Uterus (tissue), 3 donors: ENCODE measurements at regions not wholly inside any gene's neighbourhood (a gene's known extent, or its start where the extent isn't known, plus 50 kb on each side); places are given as distances from the start of the nearest gene placed in this dataset.

ENCODE experiments used
- DNase-seq, 2 donors: peaks; one replicate each; pipeline ENCODE4 v3.0.0-alpha.2; 2019 to 2020
- H3K27ac ChIP-seq, 2 donors: fragments of 200-600 bp; sonication (generic); 1 replicate in 1 of 2; 2 replicates in 1 of 2; pipeline ENCODE4 v1.5.1; 2016 to 2018
- H3K27me3 ChIP-seq, 2 donors: fragments of 200-600 bp; sonication (generic); one replicate each; pipeline ENCODE4 v1.5.1; 2018 to 2019; ENCODE audit warnings: control low read depth in 1 of 2
- H3K36me3 ChIP-seq, 2 donors: fragments of 200-600 bp; sonication (generic); one replicate each; pipeline ENCODE4 v1.5.1; 2019; ENCODE audit warnings: control low read depth in 1 of 2
- H3K4me1 ChIP-seq, 2 donors: fragments of 200-600 bp; sonication (generic); one replicate each; pipeline ENCODE4 v1.5.1; 2018 to 2019; ENCODE audit warnings: control low read depth in 1 of 2
- H3K4me3 ChIP-seq, 2 donors: fragments of 200-600 bp; sonication (generic); 1 replicate in 1 of 2; 2 replicates in 1 of 2; pipeline ENCODE4 v1.5.1; 2018 to 2019; ENCODE audit warnings: mild to moderate bottlenecking in 1 of 2
- H3K9me3 ChIP-seq, 2 donors: fragments of 200-600 bp; sonication (generic); one replicate each; pipeline ENCODE4 v1.5.1; 2019; ENCODE audit warnings: control low read depth in 1 of 2
- POLR2A ChIP-seq, 2 donors: fragments of 450-650 bp; IDR thresholded peaks; one replicate each; pipeline ENCODE4 v1.6.1; 2016; ENCODE audit warnings: antibody characterized with exemption in 2 of 2, mild to moderate bottlenecking in 1 of 2, moderate library complexity in 1 of 2
- intact Hi-C: fragments of 100-400 bp; cut with DNase I; formaldehyde crosslinking; loops from one replicate; pipeline ENCODE4 v1.15.1; 2023; ENCODE audit warnings: low total_unique reads
- TF ChIP-seq, protein P1 (sequence below), 4 experiments: fragments of 200-600 bp in 2 of 4; fragments of 450-650 bp in 2 of 4; sonication (generic) in 2 of 4; IDR thresholded peaks; one replicate each; pipeline ENCODE4 v1.5.1; 2016 to 2019; ENCODE audit warnings: antibody characterized with exemption in 4 of 4, mild to moderate bottlenecking in 2 of 4, moderate library complexity in 1 of 4
- donor health status: DM: yes; HTN: yes; CAD: no.

DNA sequence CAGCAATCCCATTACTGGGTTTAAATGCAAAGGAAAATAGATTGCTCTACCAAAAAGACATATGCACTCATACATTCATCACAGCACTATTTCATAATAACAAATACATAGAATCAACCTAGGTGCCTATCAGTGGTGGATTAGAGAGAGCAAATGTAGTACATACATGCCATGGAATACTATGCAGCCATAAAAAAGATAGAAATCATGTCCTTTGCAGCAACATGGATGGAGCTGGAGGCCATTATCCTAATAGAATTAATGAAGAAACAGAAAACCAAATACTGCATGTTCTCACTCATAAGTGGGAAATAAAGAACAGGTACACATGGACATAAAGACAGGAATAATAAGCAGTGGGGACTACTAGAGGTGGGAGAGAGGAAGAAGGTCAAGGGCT, 70.7 kb upstream of the MLIP start:
- no peak for DNase-seq
- Histone ChIP-seq H3K4me3 (no peak overlapping the region), H3K27ac (no peak overlapping the region), H3K27me3 (peaks cover 0 to 6% of the 10 kb centered on the region in 2 donors), H3K4me1 (no peaks in the 10 kb centered on the region), H3K36me3 (no peaks in the 10 kb centered on the region), H3K9me3 (no peaks in the 10 kb centered on the region)
- TF ChIP-seq POLR2A (IDR thresholded peaks at IDR 0.05): no peak
- TF ChIP-seq, protein P1, sequence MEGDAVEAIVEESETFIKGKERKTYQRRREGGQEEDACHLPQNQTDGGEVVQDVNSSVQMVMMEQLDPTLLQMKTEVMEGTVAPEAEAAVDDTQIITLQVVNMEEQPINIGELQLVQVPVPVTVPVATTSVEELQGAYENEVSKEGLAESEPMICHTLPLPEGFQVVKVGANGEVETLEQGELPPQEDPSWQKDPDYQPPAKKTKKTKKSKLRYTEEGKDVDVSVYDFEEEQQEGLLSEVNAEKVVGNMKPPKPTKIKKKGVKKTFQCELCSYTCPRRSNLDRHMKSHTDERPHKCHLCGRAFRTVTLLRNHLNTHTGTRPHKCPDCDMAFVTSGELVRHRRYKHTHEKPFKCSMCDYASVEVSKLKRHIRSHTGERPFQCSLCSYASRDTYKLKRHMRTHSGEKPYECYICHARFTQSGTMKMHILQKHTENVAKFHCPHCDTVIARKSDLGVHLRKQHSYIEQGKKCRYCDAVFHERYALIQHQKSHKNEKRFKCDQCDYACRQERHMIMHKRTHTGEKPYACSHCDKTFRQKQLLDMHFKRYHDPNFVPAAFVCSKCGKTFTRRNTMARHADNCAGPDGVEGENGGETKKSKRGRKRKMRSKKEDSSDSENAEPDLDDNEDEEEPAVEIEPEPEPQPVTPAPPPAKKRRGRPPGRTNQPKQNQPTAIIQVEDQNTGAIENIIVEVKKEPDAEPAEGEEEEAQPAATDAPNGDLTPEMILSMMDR (IDR thresholded peaks at IDR 0.05): no peak
- intact Hi-C loops: no loop called here

DNA sequence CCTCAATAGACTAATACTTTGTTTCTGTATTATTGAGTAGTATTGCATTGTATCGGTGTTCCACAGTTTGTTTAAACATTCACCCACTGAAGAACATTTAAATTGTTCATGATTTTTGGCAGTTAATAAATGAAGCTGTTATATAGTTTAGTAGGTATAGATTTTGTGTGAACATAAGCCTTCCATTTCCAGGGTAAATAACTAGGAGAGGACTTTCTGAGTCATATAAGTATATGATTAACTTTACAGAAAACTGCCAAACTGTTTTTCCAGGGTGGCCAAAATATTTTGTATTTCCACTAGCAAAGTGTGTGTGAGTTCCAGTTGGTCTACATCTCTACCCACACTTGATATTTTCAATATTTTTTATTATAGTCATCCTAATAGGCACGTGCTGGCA, 70.0 kb upstream of the MLIP start:
- Histone ChIP-seq H3K4me3 (no peak overlapping the region), H3K4me1 (no peaks in the 10 kb centered on the region), H3K27me3 (peaks cover 0 to 6% of the 10 kb centered on the region in 2 donors), H3K36me3 (no peaks in the 10 kb centered on the region), H3K9me3 (no peaks in the 10 kb centered on the region), H3K27ac (no peak overlapping the region)
- TF ChIP-seq, protein P1 (IDR thresholded peaks at IDR 0.05): no peak
- TF ChIP-seq POLR2A (IDR thresholded peaks at IDR 0.05): no peak
- intact Hi-C loops: no loop called here
- DNase-seq: no peak

DNA sequence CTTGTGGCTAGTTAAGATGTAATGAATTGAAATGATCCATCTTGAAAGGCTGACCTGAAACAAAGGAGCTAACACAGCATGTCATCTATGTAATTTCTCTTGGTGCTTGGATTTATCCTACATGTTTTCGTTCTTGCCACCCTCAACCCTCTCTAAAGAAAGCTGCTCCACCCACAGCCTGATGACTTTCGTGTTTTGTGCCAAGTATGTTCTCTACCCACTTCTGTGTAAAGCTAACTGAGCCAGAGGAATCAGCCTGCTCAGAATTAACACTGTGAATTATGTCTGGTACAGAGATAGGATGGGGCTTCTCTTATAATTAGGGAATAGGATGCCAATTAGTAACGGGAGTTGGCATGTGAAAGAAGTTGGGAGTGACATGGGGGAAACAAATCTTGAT, 67.9 kb upstream of the MLIP start:
- intact Hi-C loops: no loop called here
- H3K4me1 ChIP-seq: no peaks in the 10 kb centered on the region
- H3K27me3 ChIP-seq: peaks cover 0 to 6% of the 10 kb centered on the region in 2 donors
- no peak overlapping the region for H3K4me3 ChIP-seq
- no peak for TF ChIP-seq POLR2A (IDR thresholded peaks at IDR 0.05)
- TF ChIP-seq, protein P1 (IDR thresholded peaks at IDR 0.05): no peak
- no peak overlapping the region for H3K27ac ChIP-seq
- no peaks in the 10 kb centered on the region for H3K9me3 ChIP-seq
- DNase-seq: no peak
- H3K36me3 ChIP-seq: no peaks in the 10 kb centered on the region

GRCh38 chr6:54044059-54044458, 67.2 kb upstream of the MLIP start:
- H3K27me3 ChIP-seq: peaks cover 0 to under 1% of the 10 kb centered on the region in 2 donors
- no peak overlapping the region for H3K27ac ChIP-seq
- no peaks in the 10 kb centered on the region for H3K9me3 ChIP-seq
- intact Hi-C loops: no loop called here
- no peak overlapping the region for H3K4me3 ChIP-seq
- H3K4me1 ChIP-seq: no peaks in the 10 kb centered on the region
- H3K36me3 ChIP-seq: no peaks in the 10 kb centered on the region
- no peak for TF ChIP-seq POLR2A (IDR thresholded peaks at IDR 0.05)
- TF ChIP-seq, protein P1 (IDR thresholded peaks at IDR 0.05): no peak
- DNase-seq: no peak

DNA sequence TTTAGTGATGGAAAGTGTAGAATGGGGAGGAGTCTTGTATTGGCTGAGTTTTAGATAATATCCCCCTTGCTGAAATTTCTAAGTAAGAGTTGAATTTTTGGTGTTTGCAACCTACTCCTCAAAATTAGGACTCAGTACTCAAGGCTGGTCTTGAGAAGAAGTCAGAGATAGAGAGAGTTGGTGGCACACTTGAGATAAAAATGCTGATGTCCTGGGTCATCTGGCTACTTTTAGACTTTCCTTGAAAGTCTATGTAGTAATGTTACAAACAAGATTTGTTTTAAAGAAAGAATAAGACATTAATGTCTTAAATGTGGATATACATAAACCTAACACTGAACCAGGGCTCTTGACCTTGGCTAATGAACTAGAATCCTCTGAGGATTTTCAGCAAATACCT, 62.5 kb upstream of the MLIP start:
- no peak overlapping the region for H3K4me3 ChIP-seq
- TF ChIP-seq, protein P1 (IDR thresholded peaks at IDR 0.05): no peak
- no peak for TF ChIP-seq POLR2A (IDR thresholded peaks at IDR 0.05)
- H3K27me3 ChIP-seq: no peaks in the 10 kb centered on the region
- DNase-seq: no peak
- H3K4me1 ChIP-seq: no peaks in the 10 kb centered on the region
- H3K36me3 ChIP-seq: no peaks in the 10 kb centered on the region
- intact Hi-C loops: no loop called here
- no peak overlapping the region for H3K27ac ChIP-seq
- no peaks in the 10 kb centered on the region for H3K9me3 ChIP-seq
